ENCODE measurements at regions not wholly inside any gene's neighbourhood (a gene's known extent, or its start where the extent isn't known, plus 50 kb on each side); places are given as distances from the start of the nearest gene placed in this dataset.
"Not testable (repeated sequence)": the region's sequence is repeated elsewhere in the genome, so short reads cannot be mapped to it uniquely, and the experiment has no call there.

GRCh38 chr2:89828961-89829631 is 1137.6 kb downstream of the RPIA start:
- H3K4me2 ChIP-seq (ENCODE audit: low read length, poor library complexity, severe bottlenecking); H3K27me3 ChIP-seq (ENCODE audit: control insufficient read depth in 1 of 2, insufficient read depth in 1 of 2, low read length in 2 of 2); H3K9ac ChIP-seq (ENCODE audit: low read length); H3K14ac ChIP-seq (ENCODE audit: low read length in 2 of 2); H2AK5ac ChIP-seq (ENCODE audit: low read length, severe bottlenecking); H3K4me3 ChIP-seq (ENCODE audit: insufficient read depth in 1 of 2, low read depth in 1 of 2, low read length in 2 of 2); H4K8ac ChIP-seq (ENCODE audit: low read length); H3K23ac ChIP-seq (ENCODE audit: low read length in 2 of 2); H3K4me1 ChIP-seq (ENCODE audit: control insufficient read depth, insufficient read depth, low read depth, low read length); H2BK5ac ChIP-seq (ENCODE audit: low read depth, low read length, poor library complexity, severe bottlenecking); H2BK120ac ChIP-seq (ENCODE audit: low read depth, low read length); H3K27ac ChIP-seq (ENCODE audit: low read length, poor library complexity, severe bottlenecking); H4K91ac ChIP-seq (ENCODE audit: low read length); H3K4ac ChIP-seq (ENCODE audit: low read depth in 1 of 2, low read length in 2 of 2); H3K79me1 ChIP-seq (replicated peaks; ENCODE audit: low read length, poor library complexity, severe bottlenecking); H2BK15ac ChIP-seq (ENCODE audit: low read depth, poor library complexity, severe bottlenecking); H3K36me3 ChIP-seq (ENCODE audit: control insufficient read depth in 1 of 2, insufficient read depth in 2 of 2, low read depth in 1 of 2, low read length in 2 of 2); H3K18ac ChIP-seq (ENCODE audit: low read depth in 1 of 2, low read length in 2 of 2); H2AFZ ChIP-seq (ENCODE audit: low read depth, low read length); H2BK12ac ChIP-seq (ENCODE audit: low read length in 2 of 2): not testable (repeated sequence)
- peaks cover 21% of the 10 kb centered on the region for H3K9me3 ChIP-seq (ENCODE audit: control insufficient read depth, low read length)
- WGBS, result 61% methylated on average over 8 of the region's 8 CpGs
- peak; percentile 34 for DNase-seq

- no peak overlapping the region for H4K8ac ChIP-seq (ENCODE audit: low read length)
- no peak overlapping the region for H3K14ac ChIP-seq (ENCODE audit: low read length in 2 of 2)
- no peaks in the 10 kb centered on the region for H3K4me1 ChIP-seq (ENCODE audit: control insufficient read depth, insufficient read depth, low read depth, low read length)
- no peak overlapping the region for H3K27ac ChIP-seq (ENCODE audit: low read length, poor library complexity, severe bottlenecking)
- peaks cover 13% of the 10 kb centered on the region for H3K9me3 ChIP-seq (ENCODE audit: control insufficient read depth, low read length)
- no peak overlapping the region for H3K9ac ChIP-seq (ENCODE audit: low read length)
- no peak overlapping the region for H2BK5ac ChIP-seq (ENCODE audit: low read depth, low read length, poor library complexity, severe bottlenecking)
- no peak overlapping the region for H3K4ac ChIP-seq (ENCODE audit: low read depth in 1 of 2, low read length in 2 of 2)
- no peak overlapping the region for H3K4me3 ChIP-seq (ENCODE audit: insufficient read depth in 1 of 2, low read depth in 1 of 2, low read length in 2 of 2)
- H2AK5ac ChIP-seq (ENCODE audit: low read length, severe bottlenecking), result no peak overlapping the region
- no peak overlapping the region for H4K91ac ChIP-seq (ENCODE audit: low read length)
- H3K18ac ChIP-seq (ENCODE audit: low read depth in 1 of 2, low read length in 2 of 2), result no peak overlapping the region
- no peak overlapping the region for H2BK12ac ChIP-seq (ENCODE audit: low read length in 2 of 2)
- no peaks in the 10 kb centered on the region for H3K79me1 ChIP-seq (replicated peaks; ENCODE audit: low read length, poor library complexity, severe bottlenecking)
- WGBS, result 75% methylated on average over 6 of the region's 6 CpGs
- no peaks in the 10 kb centered on the region for H3K27me3 ChIP-seq (ENCODE audit: control insufficient read depth in 1 of 2, insufficient read depth in 1 of 2, low read length in 2 of 2)
- no peak for DNase-seq
- H2BK15ac ChIP-seq (ENCODE audit: low read depth, poor library complexity, severe bottlenecking), result no peak overlapping the region
- no peak overlapping the region for H3K23ac ChIP-seq (ENCODE audit: low read length in 2 of 2)
- no peaks in the 10 kb centered on the region for H3K36me3 ChIP-seq (ENCODE audit: control insufficient read depth in 1 of 2, insufficient read depth in 2 of 2, low read depth in 1 of 2, low read length in 2 of 2)
- no peak overlapping the region for H2BK120ac ChIP-seq (ENCODE audit: low read depth, low read length)
- H2AFZ ChIP-seq (ENCODE audit: low read depth, low read length), result no peak overlapping the region
- H3K4me2 ChIP-seq (ENCODE audit: low read length, poor library complexity, severe bottlenecking), result no peak overlapping the region
These were observed 1138.4 kb downstream of the RPIA start for GRCh38 chr2:89829828-89830227.

- not testable (repeated sequence) for H3K4ac ChIP-seq (ENCODE audit: low read depth in 1 of 2, low read length in 2 of 2); H3K14ac ChIP-seq (ENCODE audit: low read length in 2 of 2); H2BK120ac ChIP-seq (ENCODE audit: low read depth, low read length); H4K8ac ChIP-seq (ENCODE audit: low read length); H4K91ac ChIP-seq (ENCODE audit: low read length); H3K27ac ChIP-seq (ENCODE audit: low read length, poor library complexity, severe bottlenecking); H3K9ac ChIP-seq (ENCODE audit: low read length); H3K79me1 ChIP-seq (replicated peaks; ENCODE audit: low read length, poor library complexity, severe bottlenecking); H3K23ac ChIP-seq (ENCODE audit: low read length in 2 of 2); H3K4me1 ChIP-seq (ENCODE audit: control insufficient read depth, insufficient read depth, low read depth, low read length); H3K36me3 ChIP-seq (ENCODE audit: control insufficient read depth in 1 of 2, insufficient read depth in 2 of 2, low read depth in 1 of 2, low read length in 2 of 2); H3K27me3 ChIP-seq (ENCODE audit: control insufficient read depth in 1 of 2, insufficient read depth in 1 of 2, low read length in 2 of 2); H3K9me3 ChIP-seq (ENCODE audit: control insufficient read depth, low read length); H3K4me3 ChIP-seq (ENCODE audit: insufficient read depth in 1 of 2, low read depth in 1 of 2, low read length in 2 of 2); H2BK15ac ChIP-seq (ENCODE audit: low read depth, poor library complexity, severe bottlenecking); H2AFZ ChIP-seq (ENCODE audit: low read depth, low read length); H2AK5ac ChIP-seq (ENCODE audit: low read length, severe bottlenecking); H3K4me2 ChIP-seq (ENCODE audit: low read length, poor library complexity, severe bottlenecking); H2BK12ac ChIP-seq (ENCODE audit: low read length in 2 of 2); H3K18ac ChIP-seq (ENCODE audit: low read depth in 1 of 2, low read length in 2 of 2); H2BK5ac ChIP-seq (ENCODE audit: low read depth, low read length, poor library complexity, severe bottlenecking); DNase-seq
- 70% methylated on average over 14 of the region's 14 CpGs for WGBS
These were observed 1139.1 kb downstream of the RPIA start for GRCh38 chr2:89830341-89831218.

- Histone ChIP-seq H3K9me3 (ENCODE audit: control insufficient read depth, low read length) (peaks cover 8% of the 10 kb centered on the region), H3K23ac (ENCODE audit: low read length in 2 of 2) (no peak overlapping the region), H4K8ac (ENCODE audit: low read length) (no peak overlapping the region), H2BK15ac (ENCODE audit: low read depth, poor library complexity, severe bottlenecking) (no peak overlapping the region), H2AFZ (ENCODE audit: low read depth, low read length) (no peak overlapping the region), H3K14ac (ENCODE audit: low read length in 2 of 2) (no peak overlapping the region), H3K4me3 (ENCODE audit: insufficient read depth in 1 of 2, low read depth in 1 of 2, low read length in 2 of 2) (no peak overlapping the region), H3K27me3 (ENCODE audit: control insufficient read depth in 1 of 2, insufficient read depth in 1 of 2, low read length in 2 of 2) (no peaks in the 10 kb centered on the region), H3K36me3 (ENCODE audit: control insufficient read depth in 1 of 2, insufficient read depth in 2 of 2, low read depth in 1 of 2, low read length in 2 of 2) (no peaks in the 10 kb centered on the region), H3K9ac (ENCODE audit: low read length) (no peak overlapping the region), H3K4ac (ENCODE audit: low read depth in 1 of 2, low read length in 2 of 2) (no peak overlapping the region), H4K91ac (ENCODE audit: low read length) (no peak overlapping the region), H3K79me1 (replicated peaks; ENCODE audit: low read length, poor library complexity, severe bottlenecking) (no peaks in the 10 kb centered on the region), H3K18ac (ENCODE audit: low read depth in 1 of 2, low read length in 2 of 2) (no peak overlapping the region), H2BK5ac (ENCODE audit: low read depth, low read length, poor library complexity, severe bottlenecking) (no peak overlapping the region), H2BK120ac (ENCODE audit: low read depth, low read length) (no peak overlapping the region), H2BK12ac (ENCODE audit: low read length in 2 of 2) (no peak overlapping the region), H3K4me1 (ENCODE audit: control insufficient read depth, insufficient read depth, low read depth, low read length) (no peaks in the 10 kb centered on the region), H3K27ac (ENCODE audit: low read length, poor library complexity, severe bottlenecking) (no peak overlapping the region), H2AK5ac (ENCODE audit: low read length, severe bottlenecking) (no peak overlapping the region), H3K4me2 (ENCODE audit: low read length, poor library complexity, severe bottlenecking) (no peak overlapping the region)
- 74% methylated on average over 17 of the region's 17 CpGs for WGBS
- no peak for DNase-seq
These were observed 1140.4 kb downstream of the RPIA start for GRCh38 chr2:89831641-89832498.
